NCI-H1436 treated with DMSO at 0.1 percent for 48 hours (cell line): ENCODE measurements at regions not wholly inside any gene's neighbourhood (a gene's known extent, or its start where the extent isn't known, plus 50 kb on each side); places are given as distances from the start of the nearest gene placed in this dataset.

Experiments used
- DNase-seq: peaks from one replicate; lab custom pipeline; 2025; lab: John Stamatoyannopoulos, UW

DNA sequence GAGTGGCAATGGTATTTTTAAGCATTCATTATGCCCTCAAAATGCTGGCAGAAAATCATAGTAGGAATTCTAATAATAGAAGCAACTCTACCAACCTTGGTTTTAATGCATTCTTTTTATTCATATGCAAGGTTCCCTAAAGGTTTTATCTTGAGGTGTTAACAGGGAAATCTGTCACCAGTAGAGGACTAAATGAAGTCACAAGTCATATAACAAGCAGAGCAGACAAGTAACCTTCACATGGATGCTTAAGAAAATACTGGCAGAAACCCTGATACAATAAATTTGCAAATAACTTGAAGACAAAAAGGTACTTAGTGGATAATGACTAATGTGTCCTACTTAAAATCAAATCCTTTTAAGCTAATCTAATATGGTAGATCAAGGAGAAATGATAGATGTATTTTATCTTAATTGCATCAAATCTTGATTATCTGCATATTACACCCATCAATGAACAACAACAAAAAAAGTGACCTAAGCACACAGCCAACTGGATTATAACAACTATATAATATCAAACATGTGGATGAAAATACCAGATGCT is 73.3 kb downstream of the RFC3 start:
- DNase-seq: no peak

DNA sequence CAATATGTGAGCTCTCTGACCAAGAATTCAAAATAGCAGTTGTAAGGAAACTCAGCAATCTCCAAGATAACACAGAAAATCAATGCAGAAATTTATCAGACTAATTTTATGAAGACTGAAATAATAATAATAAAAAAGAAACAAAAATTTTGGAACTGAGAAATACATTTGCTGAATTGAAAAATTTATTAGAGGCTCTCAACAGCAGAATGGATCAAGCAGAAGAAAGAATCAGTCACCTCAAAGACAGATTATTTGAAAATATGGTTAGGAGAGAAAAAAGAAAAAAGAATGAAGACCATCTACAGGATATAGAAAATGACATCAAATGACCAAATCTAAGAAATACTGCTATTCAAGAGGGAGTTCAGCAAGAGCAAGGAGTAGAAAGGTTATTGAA is 75.6 kb downstream of the RFC3 start:
- DNase-seq: no peak

DNA sequence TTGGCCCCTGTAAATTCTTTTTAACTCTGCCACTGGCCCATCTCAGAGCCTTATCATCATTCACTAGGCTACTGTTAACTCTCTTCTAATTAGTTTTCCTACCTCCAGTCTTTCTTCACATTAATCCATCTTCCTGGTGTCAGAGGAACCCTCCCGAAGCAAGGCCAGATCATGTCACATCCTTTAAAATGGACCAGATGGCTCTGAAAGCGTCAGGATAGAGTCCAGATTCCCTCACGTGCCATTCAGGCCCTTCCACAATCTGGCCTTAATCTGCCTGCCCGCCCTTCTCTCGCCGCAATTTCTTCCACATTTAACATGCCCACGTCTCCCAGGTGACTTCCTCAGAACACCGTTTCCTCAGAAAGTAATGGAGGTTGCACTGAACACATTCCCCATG is 86.5 kb downstream of the RFC3 start:
- DNase-seq: no peak

DNA sequence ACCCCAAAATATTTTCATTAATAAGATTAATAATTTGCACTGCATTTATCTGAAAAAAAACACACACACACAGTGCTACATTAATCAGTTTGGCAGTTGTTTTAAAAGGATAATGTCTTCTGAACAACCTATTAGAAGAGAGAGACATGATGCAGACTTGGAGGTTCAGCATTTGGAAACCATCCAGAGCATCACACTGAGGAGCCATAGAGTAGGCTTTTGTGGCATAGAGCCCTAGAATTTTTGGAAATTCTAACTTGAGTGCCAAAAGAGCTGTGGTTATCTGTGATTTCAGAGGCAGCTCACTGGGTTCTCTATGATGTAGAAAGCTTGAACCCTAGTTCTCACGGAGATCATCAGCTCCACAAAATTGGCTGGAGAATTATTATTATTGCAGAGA is 90.2 kb downstream of the RFC3 start:
- DNase-seq: no peak

DNA sequence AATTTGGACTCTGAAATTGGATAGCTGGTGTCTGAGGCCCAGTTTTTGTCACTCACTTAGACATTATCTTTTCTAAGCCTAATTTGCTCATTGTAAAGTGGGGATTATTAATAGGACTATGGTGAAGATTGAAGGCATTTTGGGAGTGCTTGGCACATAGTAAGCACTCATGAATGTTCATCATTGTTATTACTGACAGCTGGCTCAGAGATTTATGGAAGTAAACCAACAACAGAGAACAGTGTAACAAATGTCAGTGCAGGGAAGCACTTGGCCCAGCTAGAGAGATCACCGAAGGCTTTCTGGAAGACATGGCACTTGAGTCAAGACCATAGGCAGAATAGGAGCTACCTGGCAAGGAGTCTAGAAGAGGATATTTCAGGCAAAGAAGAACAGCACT is 92.3 kb downstream of the RFC3 start:
- no peak for DNase-seq

DNA sequence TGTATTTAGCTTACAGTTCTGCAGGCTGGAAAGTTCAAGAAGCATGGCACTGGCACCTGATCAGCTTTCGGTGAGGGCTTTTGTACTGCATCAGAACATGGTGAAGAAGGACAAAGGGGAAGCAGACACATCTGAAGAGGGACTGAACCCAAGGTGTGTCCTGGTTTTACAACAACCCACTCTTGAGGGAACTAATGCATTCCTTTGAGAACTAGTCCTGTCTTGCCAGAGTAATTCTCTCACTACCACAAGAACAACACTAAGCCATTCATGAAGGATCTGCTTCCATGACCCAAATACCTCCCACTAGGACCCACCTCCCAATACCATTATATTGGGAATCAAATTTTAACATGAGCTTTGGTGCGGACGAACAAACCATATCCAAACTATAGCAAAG is 93.6 kb downstream of the RFC3 start:
- no peak for DNase-seq

DNA sequence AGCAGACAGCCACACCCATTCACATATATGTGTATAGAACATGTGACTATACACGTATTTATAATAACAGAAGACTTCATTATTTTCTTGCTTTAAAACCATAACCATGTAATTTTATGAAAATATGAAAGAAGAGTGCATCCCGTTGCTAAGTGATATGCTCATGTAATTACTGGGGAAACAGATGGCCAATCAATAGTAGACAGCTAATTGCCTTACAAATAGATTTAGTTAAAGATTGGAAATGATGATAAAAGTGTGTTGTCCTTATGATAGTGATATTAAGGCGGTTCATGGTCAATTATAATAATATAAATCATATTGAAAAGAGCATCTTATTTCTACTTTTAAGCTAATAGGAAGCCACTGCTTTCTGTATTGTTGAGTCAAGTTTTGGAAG is 95.9 kb downstream of the RFC3 start:
- no peak for DNase-seq

DNA sequence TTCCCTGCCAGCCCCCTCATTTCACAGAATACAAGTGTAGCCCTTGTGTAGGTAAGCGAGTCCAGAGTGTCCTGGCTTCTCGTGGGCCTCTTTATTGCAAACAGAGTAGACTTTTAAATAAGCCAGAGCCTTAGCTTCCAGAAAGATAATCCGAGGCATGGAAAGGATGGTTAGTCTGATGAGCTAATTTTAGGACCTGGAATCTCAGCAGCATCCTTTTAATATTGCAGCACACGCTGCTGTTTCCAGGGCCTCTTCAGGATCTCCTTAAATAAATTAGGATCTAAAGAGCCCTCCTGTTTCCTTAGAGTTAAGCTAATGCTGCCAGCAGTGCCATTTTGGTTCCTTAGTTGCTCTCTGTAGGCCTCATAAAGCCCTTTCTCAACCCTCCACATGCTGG is 99.2 kb downstream of the RFC3 start:
- no peak for DNase-seq

DNA sequence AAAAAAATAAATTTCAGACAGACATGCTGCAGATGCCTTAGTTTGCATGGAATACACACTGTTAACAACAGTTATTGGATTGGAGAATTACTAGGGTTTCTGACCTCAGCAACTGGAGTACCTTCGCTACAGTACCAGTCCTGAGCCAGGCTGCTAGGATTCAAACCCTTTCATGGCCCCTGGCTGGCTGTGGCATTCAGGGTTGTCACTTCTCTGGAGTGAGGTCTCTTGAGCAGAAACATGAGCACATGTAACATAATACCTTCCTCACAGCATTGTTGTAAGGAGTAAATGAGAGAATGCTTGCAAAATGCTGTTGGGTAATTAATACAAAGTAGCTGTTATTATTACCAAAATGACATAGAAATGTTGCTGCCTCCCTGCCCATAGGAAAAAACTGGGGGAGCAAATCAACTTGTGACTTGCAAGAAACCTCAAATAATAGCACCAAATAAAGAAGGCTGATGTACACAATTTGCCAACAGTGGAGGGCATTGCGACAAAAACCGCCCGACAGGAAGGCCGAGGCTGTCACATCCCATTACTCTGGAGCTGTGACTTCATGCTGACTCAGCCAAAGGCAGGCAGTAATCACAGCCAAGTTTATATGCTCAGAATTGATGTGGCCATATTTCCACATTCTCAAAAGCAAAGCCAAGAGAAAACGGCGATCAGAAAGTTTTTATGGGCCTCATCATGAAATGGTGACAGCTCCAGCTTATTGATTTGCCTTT is 100.4 kb downstream of the RFC3 start:
- no peak for DNase-seq

DNA sequence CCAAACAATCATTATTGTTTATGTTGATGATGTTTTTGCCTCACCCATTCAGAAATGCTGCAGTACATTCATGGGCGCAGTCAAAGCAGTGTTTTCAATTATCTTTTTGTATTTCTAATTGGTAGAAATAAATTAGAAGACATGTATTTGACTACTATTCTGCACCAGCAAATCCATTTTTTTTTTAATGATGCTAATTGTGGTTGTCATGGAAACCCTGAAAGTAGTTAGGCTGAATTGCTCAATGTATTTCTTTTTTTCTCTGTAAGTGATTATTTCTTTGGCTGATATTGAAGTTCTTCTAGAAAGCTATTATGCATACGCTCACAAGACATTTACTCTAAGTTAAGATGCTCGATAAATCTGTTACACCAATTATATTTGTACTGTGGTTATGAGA is 101.2 kb downstream of the RFC3 start:
- no peak for DNase-seq

DNA sequence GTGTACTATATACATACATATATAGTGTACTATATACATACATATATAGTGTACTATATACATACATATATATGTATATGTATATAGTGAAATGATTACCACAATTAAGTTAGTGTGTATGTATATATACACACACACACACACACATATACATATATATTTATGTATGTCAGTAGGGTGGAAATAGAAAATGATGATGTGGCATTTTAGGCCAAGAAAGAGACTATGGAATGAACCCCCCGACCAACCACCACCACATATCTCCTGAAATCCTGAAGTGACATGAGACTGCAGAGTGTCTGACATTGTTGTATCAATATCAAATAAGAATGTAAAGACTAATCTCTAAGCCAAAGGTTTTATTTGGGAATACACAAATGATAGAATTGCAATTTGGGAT is 107.6 kb downstream of the RFC3 start:
- DNase-seq: no peak

DNA sequence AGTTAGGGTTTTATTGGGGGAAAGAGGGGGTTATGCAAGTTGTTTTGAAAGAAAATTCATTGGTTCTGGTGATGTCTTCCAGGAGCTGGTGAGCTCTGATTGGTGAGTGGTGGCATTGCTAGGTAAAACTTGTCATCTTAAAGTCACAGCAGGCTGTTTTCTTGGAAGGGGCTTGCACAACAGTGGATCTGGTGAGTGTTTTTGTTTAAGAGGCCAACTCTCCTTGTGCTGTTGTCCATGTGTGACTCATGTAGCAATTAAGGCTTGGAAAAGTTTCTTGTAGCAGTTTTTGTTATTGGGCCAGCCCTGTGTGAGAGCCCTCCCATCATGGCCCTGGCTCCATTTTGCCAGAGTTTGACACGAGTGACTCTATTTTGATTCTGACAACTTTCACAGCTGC is 109.4 kb downstream of the RFC3 start:
- DNase-seq: no peak

DNA sequence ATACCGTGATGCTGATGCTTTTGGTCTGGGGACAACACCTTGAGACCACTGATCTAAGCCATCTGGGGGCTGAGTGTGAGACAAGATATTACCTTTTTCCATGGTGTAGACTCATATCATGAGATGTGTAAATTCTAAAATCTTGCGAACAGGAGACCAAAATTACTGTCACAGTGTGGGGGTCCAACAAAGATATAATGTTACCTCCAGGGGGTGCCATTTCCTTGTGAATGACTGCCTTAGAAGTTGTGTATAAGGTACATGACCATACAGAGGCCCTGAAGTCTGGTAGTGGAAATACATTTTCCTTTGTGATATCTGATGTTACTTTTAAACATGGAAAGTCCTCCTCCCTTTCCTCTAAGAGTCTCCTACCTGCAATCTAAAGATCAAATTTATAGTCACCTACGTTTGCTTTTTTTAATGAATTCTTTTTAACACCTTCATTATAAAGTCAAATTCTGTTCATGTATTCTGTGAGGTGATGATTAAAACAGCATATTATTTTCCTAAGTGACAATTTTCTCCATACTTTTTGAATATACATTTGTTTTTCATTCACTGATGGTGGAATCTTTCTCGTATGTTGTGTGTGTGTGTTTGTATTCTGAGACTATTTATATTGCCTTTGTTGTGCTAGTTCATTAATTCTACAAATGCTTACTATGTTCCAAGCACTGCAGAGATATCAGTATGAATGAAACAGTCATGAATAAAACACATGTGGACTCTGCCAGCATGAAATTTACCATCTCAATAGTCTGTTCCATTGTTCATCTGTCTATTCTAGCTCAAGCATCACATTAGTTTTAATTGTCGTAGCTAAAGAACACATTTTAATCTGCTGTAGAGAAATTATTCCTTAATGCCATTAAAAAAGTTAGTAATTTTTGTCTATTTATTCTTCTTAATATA is 113.7 kb downstream of the RFC3 start:
- DNase-seq: no peak

DNA sequence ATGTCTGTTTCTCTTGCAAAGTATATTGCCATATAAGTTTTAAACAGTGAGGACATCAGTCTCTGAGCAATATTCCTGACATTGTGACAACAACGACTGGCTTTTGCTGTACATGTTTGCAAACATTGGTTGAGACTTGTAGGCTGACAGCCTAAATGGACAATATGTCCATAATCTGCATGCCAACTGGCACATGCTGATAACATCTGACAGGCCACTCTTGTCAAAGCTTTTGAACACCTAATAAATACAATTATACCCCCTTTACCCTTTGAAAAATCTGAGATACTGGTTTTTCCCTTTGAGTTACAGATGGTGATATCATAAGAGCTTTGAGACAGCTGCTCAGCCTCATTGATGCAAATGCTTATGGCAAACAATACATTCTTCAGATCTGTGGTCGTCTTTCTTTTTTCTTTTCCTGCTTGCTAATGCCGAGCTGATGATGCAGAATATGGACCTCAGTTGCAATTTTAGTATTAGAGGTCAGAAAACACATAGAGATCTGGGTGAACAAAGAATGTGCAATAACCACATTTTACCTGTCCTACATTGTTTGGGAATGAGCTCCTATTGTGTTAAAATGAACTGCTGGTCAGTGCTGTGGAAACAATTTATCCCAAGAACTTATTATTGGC is 114.9 kb downstream of the RFC3 start:
- no peak for DNase-seq

DNA sequence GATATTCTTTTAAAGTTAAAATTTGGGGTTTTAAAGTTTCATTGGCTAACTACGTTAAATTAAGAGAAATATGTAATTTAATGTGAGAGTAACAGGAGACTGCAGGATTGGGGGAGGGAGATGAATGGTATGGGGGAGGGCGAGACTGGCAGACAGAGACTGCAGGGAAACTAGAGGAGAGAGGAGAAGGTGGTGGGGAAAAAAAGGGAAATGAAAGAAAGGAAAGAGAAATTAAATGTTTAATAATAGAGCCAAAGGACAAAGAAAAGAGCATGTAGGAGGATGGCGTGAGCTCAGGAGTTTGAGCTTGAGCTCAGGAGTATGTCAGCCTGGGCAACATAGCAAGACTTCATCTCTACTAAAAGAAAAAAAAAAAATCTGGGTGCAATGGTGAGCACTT is 115.9 kb downstream of the RFC3 start:
- no peak for DNase-seq

DNA sequence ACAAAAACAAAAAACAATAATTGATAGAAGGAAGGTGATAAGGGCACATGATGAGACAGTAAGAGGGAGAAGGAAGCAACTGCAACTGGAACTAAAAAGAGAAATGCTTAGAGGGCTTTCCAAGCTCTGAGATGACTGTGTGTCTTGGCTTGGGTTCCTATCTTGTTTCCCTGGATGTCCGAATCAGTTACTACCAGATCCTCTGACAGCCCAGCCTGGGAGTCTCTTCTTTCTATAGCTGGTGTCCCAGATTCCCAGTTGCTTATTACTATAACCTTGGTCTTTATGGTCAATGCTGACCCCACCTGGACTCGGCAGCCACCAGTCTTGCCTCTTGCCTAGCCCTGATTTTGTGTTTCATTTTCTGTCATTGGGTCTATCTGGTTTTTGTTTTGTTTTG is 116.4 kb downstream of the RFC3 start:
- DNase-seq: no peak

DNA sequence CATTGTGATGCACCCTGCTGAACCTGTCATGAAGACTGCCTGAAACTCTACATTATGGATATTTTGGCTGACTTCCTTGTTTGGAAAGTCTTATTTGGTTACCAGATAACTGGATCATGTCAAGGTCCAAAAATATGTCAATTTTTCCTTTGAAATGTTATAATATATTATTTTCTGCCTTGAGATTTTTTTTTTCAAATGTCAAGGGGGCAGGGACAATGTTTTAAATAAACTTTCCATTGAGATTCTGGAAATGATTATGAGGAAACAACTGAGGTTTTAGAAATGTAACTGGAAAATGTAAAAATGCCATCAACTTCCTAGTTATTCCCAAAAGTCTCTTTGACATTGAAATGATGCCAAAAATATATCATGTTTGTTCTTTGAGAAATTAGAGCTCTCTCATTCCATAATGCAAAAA is 117.0 kb downstream of the RFC3 start:
- no peak for DNase-seq

DNA sequence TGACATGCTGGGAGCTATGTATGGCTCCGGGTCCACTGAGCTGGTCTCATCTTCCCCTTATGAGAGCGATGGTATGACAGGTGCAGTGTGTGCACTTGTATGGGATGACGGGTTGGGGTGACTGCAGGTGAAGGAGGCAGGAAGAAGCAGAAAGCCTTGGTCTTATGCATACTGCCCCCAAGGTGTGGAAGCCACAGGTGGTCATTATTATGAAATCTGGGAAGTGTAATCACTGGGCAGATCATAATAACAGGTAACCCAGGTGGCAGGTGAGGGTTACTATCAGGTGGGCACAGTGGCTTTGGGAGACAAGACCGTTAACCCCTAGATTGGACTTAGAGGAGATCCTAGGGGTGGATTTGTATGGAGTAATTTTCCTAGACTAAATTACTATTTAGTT is 118.0 kb downstream of the RFC3 start:
- no peak for DNase-seq

DNA sequence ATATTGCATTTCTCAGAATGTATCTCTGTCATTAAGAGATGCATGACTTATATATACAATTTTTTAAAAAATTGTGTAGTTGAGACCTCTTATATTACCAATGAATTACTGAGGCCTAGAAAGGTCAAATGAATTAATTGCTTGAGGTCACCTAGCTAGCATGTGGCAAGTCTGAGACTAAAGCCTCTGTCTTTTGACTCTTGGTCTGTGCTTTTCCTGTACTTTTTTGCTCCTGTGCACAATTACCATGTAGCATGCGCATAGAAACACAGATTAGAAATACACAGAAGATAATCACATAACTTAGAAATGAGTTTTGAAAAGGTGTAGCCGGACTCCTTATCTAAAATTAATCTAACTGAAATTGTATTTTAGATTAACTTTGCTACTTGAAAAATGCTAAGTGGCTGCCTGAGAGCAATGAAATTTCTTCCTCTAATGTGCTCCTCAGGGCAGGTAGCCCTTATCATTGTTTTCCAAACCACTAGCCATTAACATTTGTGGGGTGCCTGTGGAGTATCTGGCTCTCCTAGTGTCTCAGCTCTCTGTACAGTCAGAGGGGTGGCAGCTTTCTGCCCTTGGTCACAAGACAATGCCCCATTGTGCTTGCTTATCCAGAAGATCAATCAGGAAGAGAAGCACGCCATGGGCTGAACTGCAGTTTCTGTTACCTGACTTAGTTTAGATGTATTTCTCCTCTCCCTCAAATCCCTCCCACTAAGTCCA is 119.6 kb downstream of the RFC3 start:
- no peak for DNase-seq

DNA sequence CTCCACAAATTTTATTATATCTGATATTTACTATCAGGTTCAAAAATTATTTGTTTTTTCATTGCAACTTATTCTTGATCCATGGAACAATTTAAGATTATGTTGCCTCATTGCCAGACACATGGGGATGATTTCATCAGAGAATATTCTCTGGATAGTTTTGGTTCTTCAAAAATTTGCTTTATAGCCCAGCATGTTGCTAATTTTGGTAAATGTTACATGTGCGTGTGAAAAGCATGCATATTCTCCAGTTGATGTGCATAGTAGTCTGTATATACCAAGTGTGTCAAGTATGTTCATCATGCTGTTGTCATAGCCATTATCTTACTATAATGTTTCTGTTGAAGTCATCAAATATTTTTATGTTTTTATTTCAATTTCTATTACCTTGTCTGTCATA is 122.3 kb downstream of the RFC3 start:
- no peak for DNase-seq

DNA sequence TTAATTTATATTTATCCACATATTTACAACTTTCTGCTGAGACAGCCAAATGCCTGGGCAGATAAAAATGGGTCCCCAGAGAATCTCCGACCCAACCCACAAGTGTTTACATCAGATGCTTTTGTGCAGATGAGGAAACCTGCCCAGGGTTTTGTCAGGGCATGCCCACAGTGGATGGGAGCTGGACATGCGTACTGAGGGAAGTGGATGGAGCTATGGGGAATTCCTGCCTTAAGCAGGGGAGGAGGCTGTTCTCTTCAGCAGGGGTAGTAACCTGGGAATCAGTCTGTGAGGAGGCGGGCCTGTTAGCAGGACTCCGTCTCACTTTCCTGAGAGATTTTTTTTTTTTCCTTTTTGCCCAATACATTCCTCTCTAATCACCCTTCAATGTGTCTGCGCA is 122.9 kb downstream of the RFC3 start:
- no peak for DNase-seq

DNA sequence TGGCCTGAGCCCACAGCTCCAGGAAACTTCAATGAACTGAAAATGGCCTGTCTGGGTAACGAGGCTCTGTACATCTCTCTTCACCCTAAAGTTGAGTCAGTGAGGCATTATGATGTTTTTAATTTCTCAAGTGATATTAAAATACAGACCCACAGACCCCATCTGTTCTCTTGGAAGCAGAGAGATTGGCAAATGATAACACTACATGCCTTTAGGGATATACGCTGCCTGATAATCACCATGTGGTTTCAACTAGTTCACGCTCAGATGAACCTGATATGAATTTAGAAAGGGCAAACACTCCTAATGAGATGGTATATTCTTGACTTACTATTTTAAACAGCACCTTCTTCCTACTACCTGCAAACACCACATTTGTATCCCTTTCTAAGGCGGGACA is 127.5 kb downstream of the RFC3 start:
- DNase-seq: no peak
